ENCODE measurements at regions not wholly inside any gene's neighbourhood (a gene's known extent, or its start where the extent isn't known, plus 50 kb on each side); places are given as distances from the start of the nearest gene placed in this dataset.

GRCh38 chr5:175242207-175242606 lies 201.8 kb downstream of the DRD1 start:
- DNase-seq (ENCODE audit: low read depth): no peak

GRCh38 chr5:175238326-175238725 lies 205.7 kb downstream of the DRD1 start:
- DNase-seq (ENCODE audit: low read depth): no peak

- DNase-seq (ENCODE audit: low read depth): no peak
Measured at GRCh38 chr5:175236176-175236575, 207.8 kb downstream of the DRD1 start.

DNA sequence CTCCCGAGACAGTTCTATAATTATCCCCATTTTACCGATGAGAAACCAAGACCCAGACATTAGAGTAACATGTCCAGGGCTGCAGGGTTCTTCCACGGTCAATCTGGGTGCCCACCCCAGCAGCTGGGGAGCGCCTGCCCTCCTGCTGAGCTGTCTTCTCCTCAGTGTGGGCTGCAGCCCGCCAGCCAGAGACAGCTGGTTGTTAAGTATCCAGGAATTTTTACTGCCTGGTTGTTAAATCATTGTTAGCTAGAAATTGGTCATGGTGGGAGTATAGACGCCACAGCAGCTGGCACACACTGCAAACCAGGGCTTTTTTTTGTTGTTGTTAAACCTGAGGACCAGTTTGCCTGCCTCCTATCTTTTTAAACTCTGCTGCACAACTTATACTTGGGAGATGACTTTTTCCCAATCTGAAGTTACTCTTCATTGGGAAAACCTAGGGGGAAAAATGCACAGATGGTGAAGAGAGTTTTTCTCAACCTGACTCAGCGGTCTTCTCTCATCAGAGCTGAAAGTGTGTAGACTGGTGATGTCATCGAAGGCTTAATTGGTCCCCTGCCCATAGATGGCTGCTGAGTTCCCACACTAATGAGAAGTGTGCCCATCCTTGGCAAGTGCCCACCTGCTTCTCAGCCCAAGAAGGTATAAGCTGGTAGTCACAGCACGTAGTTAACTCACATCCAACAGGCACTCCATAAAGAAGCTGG lies 208.6 kb downstream of the DRD1 start:
- DNase-seq (ENCODE audit: low read depth): no peak

GRCh38 chr5:175230299-175230698 lies 213.7 kb downstream of the DRD1 start:
- no peak for DNase-seq (ENCODE audit: low read depth)

GRCh38 chr5:175226506-175226905 lies 217.5 kb downstream of the DRD1 start:
- DNase-seq (ENCODE audit: low read depth): no peak

DNA sequence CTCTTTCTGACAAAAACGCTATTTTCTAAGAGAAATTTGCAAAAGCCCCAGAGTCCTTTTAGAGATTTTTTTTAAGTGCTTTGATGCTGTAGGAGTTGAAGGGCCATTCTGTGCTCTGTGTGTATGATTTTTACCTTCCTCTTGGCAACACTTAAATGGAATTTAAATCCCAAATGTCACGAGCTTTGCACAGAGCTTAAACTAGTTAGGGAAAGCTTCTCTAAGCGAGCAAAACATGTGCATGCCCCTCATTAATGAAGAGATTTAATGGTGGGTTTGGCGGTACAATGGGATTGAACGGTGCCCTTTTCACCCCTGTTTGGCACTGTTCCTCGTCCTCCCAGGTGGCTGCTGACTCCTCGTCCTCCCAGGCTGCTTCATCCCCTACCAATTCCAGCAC lies 220.7 kb downstream of the DRD1 start:
- DNase-seq (ENCODE audit: low read depth): no peak

- DNase-seq (ENCODE audit: low read depth): no peak
Measured at GRCh38 chr5:175222621-175223020, 221.4 kb downstream of the DRD1 start.

- DNase-seq (ENCODE audit: low read depth): no peak
Measured at GRCh38 chr5:175220549-175220948, 223.4 kb downstream of the DRD1 start.

DNA sequence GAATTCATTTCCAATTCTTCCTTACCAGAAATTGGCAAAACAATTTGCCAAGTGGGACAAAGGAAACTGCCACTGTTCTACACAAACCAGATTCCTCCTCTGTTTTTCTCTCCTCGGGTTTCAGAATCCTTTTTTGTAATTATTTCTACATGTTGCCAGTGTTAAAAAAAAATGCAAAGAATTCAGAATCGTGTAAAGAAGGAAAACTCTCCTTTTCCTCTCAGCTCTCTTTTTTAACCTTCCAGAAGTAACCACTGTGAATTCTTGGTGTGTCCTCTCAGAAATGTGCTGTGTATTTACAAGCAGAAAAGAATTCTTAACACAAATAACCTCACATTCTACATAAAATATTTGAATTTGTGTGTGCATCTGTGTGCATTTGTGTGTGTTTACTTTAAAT lies 224.6 kb downstream of the DRD1 start:
- DNase-seq (ENCODE audit: low read depth): no peak

- no peak for DNase-seq (ENCODE audit: low read depth)
Measured at GRCh38 chr5:175216991-175217390, 227.0 kb downstream of the DRD1 start.

- no peak for DNase-seq (ENCODE audit: low read depth)
Measured at GRCh38 chr5:175215906-175216305, 228.1 kb downstream of the DRD1 start.

DNA sequence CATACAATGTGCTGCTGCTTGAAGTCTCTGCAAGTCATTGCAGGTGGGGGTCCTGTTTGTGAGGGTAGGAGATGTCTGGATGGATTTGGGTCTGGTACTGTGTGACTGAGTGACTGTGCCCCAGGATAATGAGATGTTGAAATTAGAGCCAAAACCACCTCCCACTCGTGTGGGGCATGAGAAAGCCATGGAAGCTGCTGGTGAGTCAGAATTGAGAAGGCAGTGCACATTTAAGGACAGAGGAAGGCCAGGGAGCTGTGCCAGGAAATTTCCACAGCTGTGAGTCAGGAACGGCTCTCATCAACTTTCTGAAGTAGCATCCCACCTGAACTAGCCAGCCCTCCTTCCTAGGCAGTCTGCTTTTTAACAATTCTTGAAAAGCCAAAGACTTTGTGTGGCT lies 229.8 kb downstream of the DRD1 start:
- peak; percentile 3 for DNase-seq (ENCODE audit: low read depth)

GRCh38 chr5:175211956-175212756 lies 231.8 kb downstream of the DRD1 start:
- DNase-seq (ENCODE audit: low read depth): no peak

GRCh38 chr5:175207321-175208040 lies 236.5 kb downstream of the DRD1 start:
- no peak for DNase-seq (ENCODE audit: low read depth)

GRCh38 chr5:175206669-175207068 lies 237.3 kb downstream of the DRD1 start:
- no peak for DNase-seq (ENCODE audit: low read depth)

GRCh38 chr5:175202463-175203068 lies 241.4 kb downstream of the DRD1 start:
- peak; percentile 6 for DNase-seq (ENCODE audit: low read depth)

- DNase-seq (ENCODE audit: low read depth): no peak
Measured at GRCh38 chr5:175201393-175201792, 242.6 kb downstream of the DRD1 start.

DNA sequence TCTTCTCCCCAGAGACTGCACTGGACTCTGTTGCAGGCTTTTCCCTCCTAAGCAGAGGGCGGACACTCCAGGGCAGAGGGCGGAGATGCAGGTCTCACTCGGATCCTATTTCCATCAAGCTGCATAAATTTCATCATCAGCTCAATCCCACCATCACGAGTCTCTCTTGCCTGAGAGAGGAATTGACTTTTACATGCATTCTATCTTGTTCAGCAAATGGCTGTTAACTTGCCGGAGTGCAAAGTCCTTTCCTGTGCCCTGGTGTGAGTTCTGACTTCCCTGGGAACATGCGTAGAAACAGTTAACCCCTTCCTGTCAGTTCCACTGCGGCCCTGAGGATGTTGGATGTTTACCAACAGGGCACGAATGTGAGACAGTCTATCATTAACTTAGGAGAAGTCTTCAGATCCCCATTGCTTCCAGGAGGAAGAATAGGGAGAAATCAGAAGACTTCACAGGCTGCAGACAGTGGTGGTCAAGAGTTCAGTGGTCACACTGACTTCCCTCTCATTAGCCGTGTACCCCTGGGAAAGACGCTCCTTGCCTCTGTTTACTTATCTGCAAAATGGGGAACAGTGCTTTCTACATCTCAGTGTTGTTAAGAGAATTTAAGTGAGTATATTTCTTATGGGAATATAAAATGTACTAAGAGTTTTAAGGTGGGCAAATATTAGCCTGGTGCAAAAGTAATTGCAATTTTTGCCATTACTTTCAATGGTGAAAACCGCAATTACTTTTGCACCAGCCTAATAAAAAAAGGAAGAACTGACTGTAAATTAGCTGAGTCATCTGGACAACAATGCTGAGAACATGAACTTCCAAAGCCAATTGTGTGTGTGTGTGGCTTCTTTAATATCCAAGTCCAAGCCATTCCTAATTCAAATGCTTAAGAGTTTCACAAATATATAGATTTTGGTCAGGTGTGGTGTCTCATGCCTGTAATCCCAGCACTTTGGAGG lies 248.0 kb downstream of the DRD1 start:
- no peak for DNase-seq (ENCODE audit: low read depth)

DNA sequence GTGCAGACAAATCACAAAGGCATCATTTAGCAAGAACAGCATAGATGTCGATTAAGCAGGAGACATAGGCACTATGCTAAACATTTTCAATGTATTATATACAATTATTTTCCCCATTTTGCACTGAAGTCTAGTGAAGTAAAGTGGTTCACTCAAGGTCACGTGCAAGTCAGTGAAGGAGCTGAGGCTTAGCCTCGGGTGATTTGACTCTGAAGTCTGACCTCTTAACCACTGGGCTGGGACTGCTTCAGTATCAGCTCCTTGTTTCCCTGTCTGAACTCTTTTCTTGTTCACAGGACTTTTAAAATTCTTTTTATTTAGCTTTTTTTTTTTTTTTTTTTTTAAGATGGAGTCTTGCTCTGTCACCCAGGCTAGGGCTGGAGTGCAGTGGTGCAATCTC lies 262.7 kb downstream of the DRD1 start:
- no peak for DNase-seq (ENCODE audit: low read depth)

DNA sequence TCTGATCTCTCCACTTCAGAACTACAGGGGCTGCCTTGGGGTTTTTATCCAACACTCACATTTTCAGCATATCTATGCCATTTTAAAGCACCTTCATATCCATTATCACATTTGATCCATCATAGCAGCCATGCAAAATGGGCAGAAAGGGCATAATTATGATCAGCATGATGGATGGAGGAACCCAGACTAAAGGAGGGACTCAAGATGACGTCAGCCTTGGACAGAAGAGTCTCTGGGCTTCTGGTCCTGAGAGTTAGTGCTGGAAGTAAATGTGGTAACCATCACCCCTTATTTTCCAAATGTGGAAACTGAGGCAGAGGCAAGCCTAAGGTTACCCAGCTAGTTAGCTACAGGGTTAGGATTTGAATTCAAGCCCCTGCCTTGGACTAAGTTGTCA lies 273.1 kb downstream of the DRD1 start:
- no peak for DNase-seq (ENCODE audit: low read depth)
